CD4-positive, alpha-beta T cell (primary cell): ENCODE measurements at regions not wholly inside any gene's neighbourhood (a gene's known extent, or its start where the extent isn't known, plus 50 kb on each side); places are given as distances from the start of the nearest gene placed in this dataset.

Experiments used
- ATAC-seq: fragments of 200-7000 bp; cut with Tn5 transposase; one replicate; pipeline ENCODE4 v1.10.0; 2022; ENCODE audit warnings: mild to moderate bottlenecking; ENCODE audit not compliant: poor library complexity
- CTCF ChIA-PET: fragments of 350-600 bp; sonication (Branson Sonifier 250); formaldehyde crosslinking; loops from one replicate; lab custom pipeline; 2021; ENCODE audit warnings: antibody characterized with exemption, inconsistent platforms; lab: Charles Lee
- POLR2A ChIA-PET: fragments of 350-600 bp; sonication (Branson Sonifier 250); formaldehyde crosslinking; loops from one replicate; lab custom pipeline; 2021; ENCODE audit warnings: antibody characterized with exemption, inconsistent platforms; lab: Charles Lee
- DNase-seq, 14 experiments: peaks; one replicate each; pipeline ENCODE4 v3.0.0-alpha.2; 2013 to 2020; ENCODE audit warnings: mixed read lengths in 2 of 14
- H3K27ac ChIP-seq, 2 donors: one replicate each; pipeline versions ENCODE4 v1.5.1 to v1.7.0; 2013; ENCODE audit warnings: low read length in 2 of 2, low read depth in 1 of 2, mild to moderate bottlenecking in 1 of 2
- H3K27me3 ChIP-seq, 2 experiments: 1 replicate in 1 of 2; 2 replicates in 1 of 2; pipeline versions ENCODE4 v1.6.1 to v1.7.0; 2013; ENCODE audit warnings: low read length in 2 of 2, control low read depth in 1 of 2, mild to moderate bottlenecking in 1 of 2, moderate library complexity in 1 of 2; ENCODE audit not compliant: insufficient read depth in 2 of 2, control insufficient read depth in 1 of 2
- H3K36me3 ChIP-seq: one replicate; pipeline ENCODE4 v1.6.1; 2013; ENCODE audit warnings: low read length, control low read depth; ENCODE audit not compliant: insufficient read depth
- H3K4me1 ChIP-seq: one replicate; pipeline ENCODE4 v1.6.1; 2013; ENCODE audit warnings: low read length, control low read depth; ENCODE audit not compliant: insufficient read depth
- H3K4me3 ChIP-seq: one replicate; pipeline ENCODE4 v1.5.1; 2013; ENCODE audit warnings: mild to moderate bottlenecking, low read length, moderate library complexity
- H3K9me3 ChIP-seq, 2 experiments: 1 replicate in 1 of 2; 2 replicates in 1 of 2; pipeline versions ENCODE4 v1.6.1 to v1.7.0; 2013; ENCODE audit warnings: low read length in 2 of 2, mild to moderate bottlenecking in 2 of 2, control low read depth in 1 of 2, moderate library complexity in 1 of 2; ENCODE audit not compliant: control insufficient read depth in 1 of 2, insufficient read depth in 1 of 2
- H3K27ac Mint-ChIP-seq: one replicate; pipeline ENCODE4 v1.8.0; 2020; ENCODE audit warnings: mixed read lengths
- H3K27me3 Mint-ChIP-seq: one replicate; pipeline ENCODE4 v1.8.0; 2021; ENCODE audit warnings: mixed read lengths
- H3K36me3 Mint-ChIP-seq: one replicate; pipeline ENCODE4 v1.8.0; 2021; ENCODE audit warnings: low read depth, mixed read lengths
- H3K4me1 Mint-ChIP-seq: one replicate; pipeline ENCODE4 v1.8.0; 2021; ENCODE audit warnings: low read depth, mixed read lengths
- H3K4me3 Mint-ChIP-seq: one replicate; pipeline ENCODE4 v1.8.0; 2020; ENCODE audit warnings: mild to moderate bottlenecking, mixed read lengths
- H3K9me3 Mint-ChIP-seq: one replicate; pipeline ENCODE4 v1.8.0; 2020; ENCODE audit warnings: mixed read lengths
- CTCF ChIP-seq: fragments of 200-600 bp; IDR thresholded peaks from one replicate; pipeline ENCODE4 v1.8.0; 2022; ENCODE audit warnings: antibody characterized with exemption, mild to moderate bottlenecking
- intact Hi-C, 2 experiments: fragments of 100-400 bp; cut with DNase I in 1 of 2; cut with micrococcal nuclease in 1 of 2; formaldehyde crosslinking; loops; one replicate each; pipeline versions ENCODE4 v1.15.1 to v1.9.0; 2023 to 2025; cut with DNase I, micrococcal nuclease

- H3K27me3 Mint-ChIP-seq: peaks cover 27% of the 10 kb centered on the region
- CTCF ChIA-PET: no interaction called here
- no peaks in the 10 kb centered on the region for H3K9me3 ChIP-seq
- peaks cover 4 to 7% of the 10 kb centered on the region in 2 experiments for H3K27me3 ChIP-seq
- ATAC-seq: no peak
- no peak overlapping the region for H3K27ac Mint-ChIP-seq
- intact Hi-C loops: no loop called here
- H3K4me3 ChIP-seq: no peak overlapping the region
- H3K9me3 Mint-ChIP-seq: no peaks in the 10 kb centered on the region
- H3K4me3 Mint-ChIP-seq: no peak overlapping the region
- POLR2A ChIA-PET: no interaction called here
- DNase-seq: no peak
- H3K36me3 Mint-ChIP-seq: no peaks in the 10 kb centered on the region
- H3K4me1 ChIP-seq: no peaks in the 10 kb centered on the region
- H3K27ac ChIP-seq: no peak overlapping the region
- no peaks in the 10 kb centered on the region for H3K36me3 ChIP-seq
- H3K4me1 Mint-ChIP-seq: no peaks in the 10 kb centered on the region
- TF ChIP-seq CTCF: no peak
Observed at GRCh38 chr5:86858442-86858841, 240.7 kb downstream of the COX7C start.

GRCh38 chr5:86861512-86861911 lies 243.8 kb downstream of the COX7C start:
- no peak overlapping the region for H3K27ac ChIP-seq
- Mint-ChIP-seq H3K4me1 (no peaks in the 10 kb centered on the region), H3K27me3 (peaks cover 21% of the 10 kb centered on the region), H3K4me3 (no peak overlapping the region), H3K36me3 (no peaks in the 10 kb centered on the region), H3K27ac (no peak overlapping the region), H3K9me3 (no peaks in the 10 kb centered on the region)
- H3K4me3 ChIP-seq: no peak overlapping the region
- intact Hi-C loops: no loop called here
- peaks cover 4 to 5% of the 10 kb centered on the region in 2 experiments for H3K27me3 ChIP-seq
- POLR2A ChIA-PET: no interaction called here
- CTCF ChIA-PET: interaction anchor here (1.0 kb wide), 1 partner anchor 11 kb away, joined by 3 read pairs; no protein-coding TSS in a partner anchor
- ATAC-seq (no peak), DNase-seq (no peak)
- no peaks in the 10 kb centered on the region for H3K4me1 ChIP-seq
- no peaks in the 10 kb centered on the region for H3K9me3 ChIP-seq
- no peaks in the 10 kb centered on the region for H3K36me3 ChIP-seq
- TF ChIP-seq CTCF: no peak

- H3K27ac Mint-ChIP-seq: no peak overlapping the region
- no peak overlapping the region for H3K27ac ChIP-seq
- no peaks in the 10 kb centered on the region for H3K4me1 Mint-ChIP-seq
- H3K36me3 ChIP-seq: no peaks in the 10 kb centered on the region
- no peak for ATAC-seq
- H3K4me3 Mint-ChIP-seq: no peak overlapping the region
- intact Hi-C loops: no loop called here
- H3K9me3 Mint-ChIP-seq: no peaks in the 10 kb centered on the region
- H3K9me3 ChIP-seq: no peaks in the 10 kb centered on the region
- H3K36me3 Mint-ChIP-seq: no peaks in the 10 kb centered on the region
- H3K4me3 ChIP-seq: no peak overlapping the region
- POLR2A ChIA-PET: no interaction called here
- DNase-seq: no peak
- H3K4me1 ChIP-seq: no peaks in the 10 kb centered on the region
- TF ChIP-seq CTCF: no peak
- CTCF ChIA-PET: interaction anchor here (1.0 kb wide), 1 partner anchor 11 kb away, joined by 3 read pairs; no protein-coding TSS in a partner anchor
- H3K27me3 Mint-ChIP-seq: peaks cover 23% of the 10 kb centered on the region
- H3K27me3 ChIP-seq: peaks cover 4% of the 10 kb centered on the region in 2 experiments
Observed at GRCh38 chr5:86862093-86862492, 244.4 kb downstream of the COX7C start.
